Sciatic nerve (tissue), 2 donors: ENCODE measurements at regions not wholly inside any gene's neighbourhood (a gene's known extent, or its start where the extent isn't known, plus 50 kb on each side); places are given as distances from the start of the nearest gene placed in this dataset.

Source experiments
- ATAC-seq: fragments of 200-7000 bp; cut with Tn5 transposase; one replicate; pipeline ENCODE4 v1.9.1; 2020; ENCODE audit warnings: mild to moderate bottlenecking, moderate library complexity
- DNase-seq: peaks from one replicate; pipeline ENCODE4 v3.0.0-alpha.2; 2020; ENCODE audit warnings: low spot score
- intact Hi-C: fragments of 100-400 bp; cut with DNase I; formaldehyde crosslinking; loops from one replicate; pipeline ENCODE4 v1.14.2; 2022
- donor health status: DM: no; HTN: no; CAD: no.
- donor health status: DM: no; HTN: no; CAD: no.

DNA sequence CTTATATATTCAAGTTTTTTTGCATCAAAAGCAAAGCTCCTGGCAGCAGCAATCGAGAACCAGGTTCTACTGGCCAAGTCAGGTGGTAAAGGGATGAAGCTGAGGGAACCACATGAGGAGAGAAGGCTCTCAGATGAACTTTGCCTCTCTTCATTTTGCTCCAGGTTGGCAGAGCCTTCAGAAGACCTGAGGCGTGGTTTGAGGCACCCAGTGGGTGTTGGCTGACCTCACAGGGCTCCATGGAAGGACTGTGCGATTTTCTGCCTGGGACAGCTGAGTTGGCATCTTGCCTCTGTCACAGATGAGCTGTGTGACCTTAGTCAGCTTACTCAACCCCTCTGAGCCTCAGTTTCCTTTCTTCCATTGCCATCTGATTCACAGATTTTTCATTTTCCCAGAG, 89.0 kb downstream of the INSIG2 start:
- intact Hi-C loops: no loop called here
- DNase-seq (no peak), ATAC-seq (no peak)

DNA sequence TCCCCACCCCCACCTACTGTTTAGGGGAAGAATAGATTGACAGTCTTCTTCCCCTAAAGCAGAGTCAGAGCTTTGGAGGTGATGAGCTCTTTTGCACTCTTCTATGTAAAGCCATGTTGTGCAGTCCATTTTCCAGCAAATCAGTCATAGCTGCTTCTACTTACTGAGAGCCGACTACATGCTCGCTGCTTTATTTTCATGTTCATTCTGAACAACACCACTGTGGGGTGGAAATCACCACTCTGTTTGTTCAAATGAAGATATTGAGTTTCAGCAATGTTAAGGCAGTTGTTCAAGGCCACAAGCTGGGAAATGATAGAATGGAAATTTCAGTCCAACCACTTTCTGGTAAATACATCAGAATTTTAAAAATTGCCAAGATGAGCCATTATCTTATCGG, 88.3 kb downstream of the INSIG2 start:
- DNase-seq: no peak
- intact Hi-C loops: no loop called here
- no peak for ATAC-seq

- DNase-seq (no peak), ATAC-seq (no peak)
- intact Hi-C loops: no loop called here
These were observed 83.3 kb downstream of the INSIG2 start for GRCh38 chr2:118171546-118171945.

DNA sequence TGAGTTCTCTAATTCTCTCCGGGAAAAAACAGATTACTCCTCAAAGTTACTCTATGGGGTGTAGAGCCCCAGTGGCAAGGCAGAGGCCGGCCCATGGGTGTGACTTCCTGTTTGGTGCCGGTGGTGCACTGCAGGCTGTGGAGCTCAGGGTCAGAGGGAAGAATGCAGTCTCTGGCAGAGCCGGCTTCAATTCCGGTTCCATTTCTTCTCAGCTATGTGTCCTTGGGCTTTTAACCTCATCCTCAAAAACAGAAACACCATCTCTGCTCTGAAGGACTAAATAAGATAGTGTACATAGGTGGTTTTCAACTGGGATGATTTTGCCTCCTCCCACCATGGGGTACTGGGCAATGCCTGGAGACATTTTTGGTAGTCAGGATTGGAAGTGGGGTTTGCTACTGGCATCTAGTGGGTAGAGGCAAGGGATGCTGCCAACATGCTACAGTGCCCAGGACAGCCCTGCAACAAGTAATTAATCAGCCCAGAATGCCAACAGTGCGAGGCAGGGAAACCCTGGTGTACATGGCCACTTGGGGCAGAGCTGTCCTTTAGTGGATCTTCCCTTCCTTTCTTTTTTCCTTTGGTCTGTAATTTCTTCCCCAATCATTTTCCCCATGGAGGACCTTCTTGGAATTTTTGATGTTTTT, 81.2 kb downstream of the INSIG2 start:
- intact Hi-C loops: loop anchor here (2.0 kb wide), 1 partner anchor 15 kb away; no protein-coding TSS in a partner anchor
- peak; percentile 62 for ATAC-seq
- peak; percentile 63 for DNase-seq

GRCh38 chr2:118168615-118169014, 80.3 kb downstream of the INSIG2 start:
- DNase-seq (no peak), ATAC-seq (no peak)
- intact Hi-C loops: loop anchor here (2.0 kb wide), 1 partner anchor 14 kb away; no protein-coding TSS in a partner anchor

DNA sequence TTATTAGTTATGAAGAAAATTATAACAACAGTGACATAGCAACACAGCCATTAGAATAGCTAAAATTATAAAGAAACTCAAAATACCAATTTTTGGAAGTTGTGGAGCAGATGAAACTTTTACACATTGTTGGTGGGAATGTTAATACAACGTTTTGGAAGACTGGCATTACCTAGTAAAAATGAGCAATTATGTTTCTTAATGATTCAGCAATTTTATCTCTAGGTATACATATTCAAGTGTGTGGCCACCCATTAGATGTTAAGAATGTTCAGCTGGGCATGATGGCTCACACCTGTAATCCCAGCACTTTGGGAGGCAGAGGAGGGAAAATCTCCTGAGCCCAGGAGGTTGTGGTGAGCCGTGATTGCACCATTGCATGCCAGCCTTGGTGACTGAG, 78.8 kb downstream of the INSIG2 start:
- DNase-seq (no peak), ATAC-seq (no peak)
- intact Hi-C loops: no loop called here

DNA sequence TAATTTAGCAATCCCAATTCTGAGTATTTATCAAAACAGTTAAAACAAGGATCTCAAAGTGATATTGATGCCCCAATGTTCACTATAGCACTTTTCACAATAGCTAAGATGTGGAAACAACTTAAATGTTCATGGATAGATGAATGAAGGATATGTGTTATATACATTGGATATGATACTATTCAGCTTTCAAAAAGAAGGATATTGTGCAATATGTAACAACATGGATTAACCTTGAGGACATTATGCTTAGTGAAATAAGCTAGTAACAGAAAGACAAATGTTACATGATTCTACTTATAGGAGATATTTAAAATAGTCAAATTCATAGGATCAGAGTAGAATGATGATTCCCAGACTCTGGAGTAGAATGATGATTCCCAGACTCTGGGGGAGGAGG, 78.0 kb downstream of the INSIG2 start:
- ATAC-seq (no peak), DNase-seq (no peak)
- intact Hi-C loops: no loop called here

DNA sequence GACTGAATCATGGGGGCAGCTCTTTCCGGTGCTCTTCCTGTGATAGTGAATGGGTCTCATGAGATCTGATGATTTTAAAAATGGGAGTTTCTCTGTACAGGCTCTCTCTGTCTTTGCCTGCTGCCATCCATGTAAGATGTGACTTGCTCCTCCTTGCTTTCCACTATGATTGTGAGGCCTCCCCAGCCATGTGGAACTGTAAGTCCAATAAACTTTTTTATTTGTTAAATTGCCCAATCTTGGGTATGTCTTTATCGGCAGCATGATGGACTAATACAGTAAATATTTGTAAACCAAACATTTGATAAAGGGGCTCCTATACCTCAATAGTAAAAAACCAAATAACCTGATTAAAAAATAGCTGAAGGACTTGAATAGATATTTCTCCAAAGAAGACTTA, 77.3 kb downstream of the INSIG2 start:
- no peak for DNase-seq
- no peak for ATAC-seq
- intact Hi-C loops: no loop called here
